MG63 (cell line): ENCODE measurements at regions not wholly inside any gene's neighbourhood (a gene's known extent, or its start where the extent isn't known, plus 50 kb on each side); places are given as distances from the start of the nearest gene placed in this dataset.

Experiments used
- DNase-seq: peaks from one replicate; pipeline ENCODE4 v3.0.0-alpha.2; 2020
- H3K27me3 ChIP-seq: fragments of 250-450 bp; sonication (Bioruptor Pico); 2 replicates; pipeline ENCODE4 v1.5.1; 2020; ENCODE audit warnings: mild to moderate bottlenecking, moderate library complexity
- H3K36me3 ChIP-seq: fragments of 250-450 bp; sonication (Bioruptor Pico); 2 replicates; pipeline ENCODE4 v1.5.1; 2020; ENCODE audit warnings: mild to moderate bottlenecking, moderate library complexity
- H3K4me3 ChIP-seq: fragments of 250-450 bp; sonication (Bioruptor Pico); 2 replicates; pipeline ENCODE4 v1.5.1; 2020; ENCODE audit warnings: mild to moderate bottlenecking, moderate library complexity
- H3K9me3 ChIP-seq: fragments of 250-450 bp; sonication (Bioruptor Pico); 2 replicates; pipeline ENCODE4 v1.5.1; 2020; ENCODE audit warnings: mild to moderate bottlenecking, moderate library complexity

- DNase-seq: no peak
- no peaks in the 10 kb centered on the region for H3K9me3 ChIP-seq
- H3K36me3 ChIP-seq: no peaks in the 10 kb centered on the region
- H3K27me3 ChIP-seq: no peaks in the 10 kb centered on the region
- no peak overlapping the region for H3K4me3 ChIP-seq
These were observed 482.5 kb downstream of the PABPC4L start for GRCh38 chr4:133719098-133719497.

- no peak for DNase-seq
- Histone ChIP-seq H3K9me3 (no peaks in the 10 kb centered on the region), H3K36me3 (no peaks in the 10 kb centered on the region), H3K27me3 (no peaks in the 10 kb centered on the region), H3K4me3 (no peak overlapping the region)
These were observed 487.4 kb downstream of the PABPC4L start for GRCh38 chr4:133714211-133714610.

- Histone ChIP-seq H3K9me3 (no peaks in the 10 kb centered on the region), H3K4me3 (no peak overlapping the region), H3K27me3 (no peaks in the 10 kb centered on the region), H3K36me3 (no peaks in the 10 kb centered on the region)
- DNase-seq: no peak
These were observed 488.2 kb downstream of the PABPC4L start for GRCh38 chr4:133713340-133713739.

GRCh38 chr4:133711817-133712216 is 489.8 kb downstream of the PABPC4L start:
- no peak for DNase-seq

GRCh38 chr4:133694416-133694815 is 507.2 kb downstream of the PABPC4L start:
- Histone ChIP-seq H3K36me3 (no peaks in the 10 kb centered on the region), H3K27me3 (no peaks in the 10 kb centered on the region), H3K4me3 (no peak overlapping the region), H3K9me3 (no peaks in the 10 kb centered on the region)
- DNase-seq: no peak

More at GRCh38 chr4:133711817-133712216, 489.8 kb downstream of the PABPC4L start:
- Histone ChIP-seq H3K4me3 (no peak overlapping the region), H3K9me3 (no peaks in the 10 kb centered on the region), H3K36me3 (no peaks in the 10 kb centered on the region), H3K27me3 (no peaks in the 10 kb centered on the region)

GRCh38 chr4:133683967-133684366 is 517.6 kb downstream of the PABPC4L start:
- Histone ChIP-seq H3K4me3 (no peak overlapping the region), H3K9me3 (no peaks in the 10 kb centered on the region), H3K36me3 (no peaks in the 10 kb centered on the region), H3K27me3 (no peaks in the 10 kb centered on the region)
- DNase-seq: no peak

GRCh38 chr4:133668061-133668851 is 519.2 kb downstream of the PCDH10 start:
- H3K27me3 ChIP-seq: no peaks in the 10 kb centered on the region
- no peaks in the 10 kb centered on the region for H3K36me3 ChIP-seq
- H3K9me3 ChIP-seq: no peaks in the 10 kb centered on the region
- no peak for DNase-seq
- no peak overlapping the region for H3K4me3 ChIP-seq

GRCh38 chr4:133647206-133647605 is 498.1 kb downstream of the PCDH10 start:
- Histone ChIP-seq H3K27me3 (no peaks in the 10 kb centered on the region), H3K4me3 (no peak overlapping the region), H3K36me3 (no peaks in the 10 kb centered on the region), H3K9me3 (no peaks in the 10 kb centered on the region)
- no peak for DNase-seq

GRCh38 chr4:133641191-133641590 is 492.1 kb downstream of the PCDH10 start:
- Histone ChIP-seq H3K36me3 (no peaks in the 10 kb centered on the region), H3K9me3 (no peaks in the 10 kb centered on the region), H3K4me3 (no peak overlapping the region), H3K27me3 (no peaks in the 10 kb centered on the region)
- DNase-seq: no peak

GRCh38 chr4:133638751-133639150 is 489.7 kb downstream of the PCDH10 start:
- Histone ChIP-seq H3K36me3 (no peaks in the 10 kb centered on the region), H3K4me3 (no peak overlapping the region), H3K27me3 (no peaks in the 10 kb centered on the region), H3K9me3 (no peaks in the 10 kb centered on the region)
- no peak for DNase-seq

GRCh38 chr4:133637161-133637560 is 488.1 kb downstream of the PCDH10 start:
- no peak for DNase-seq
- no peaks in the 10 kb centered on the region for H3K36me3 ChIP-seq
- no peaks in the 10 kb centered on the region for H3K27me3 ChIP-seq
- H3K9me3 ChIP-seq: no peaks in the 10 kb centered on the region
- H3K4me3 ChIP-seq: no peak overlapping the region

- Histone ChIP-seq H3K9me3 (no peaks in the 10 kb centered on the region), H3K27me3 (no peaks in the 10 kb centered on the region), H3K4me3 (no peak overlapping the region), H3K36me3 (no peaks in the 10 kb centered on the region)
- no peak for DNase-seq
These were observed 475.6 kb downstream of the PCDH10 start for GRCh38 chr4:133624744-133625143.

- Histone ChIP-seq H3K27me3 (no peaks in the 10 kb centered on the region), H3K36me3 (no peaks in the 10 kb centered on the region), H3K9me3 (no peaks in the 10 kb centered on the region), H3K4me3 (no peak overlapping the region)
- DNase-seq: no peak
These were observed 474.8 kb downstream of the PCDH10 start for GRCh38 chr4:133623847-133624246.

- no peaks in the 10 kb centered on the region for H3K36me3 ChIP-seq
- H3K27me3 ChIP-seq: no peaks in the 10 kb centered on the region
- no peaks in the 10 kb centered on the region for H3K9me3 ChIP-seq
- no peak for DNase-seq
- no peak overlapping the region for H3K4me3 ChIP-seq
These were observed 472.5 kb downstream of the PCDH10 start for GRCh38 chr4:133621628-133622027.

- no peak overlapping the region for H3K4me3 ChIP-seq
- no peaks in the 10 kb centered on the region for H3K9me3 ChIP-seq
- DNase-seq: no peak
- no peaks in the 10 kb centered on the region for H3K36me3 ChIP-seq
- H3K27me3 ChIP-seq: no peaks in the 10 kb centered on the region
These were observed 471.5 kb downstream of the PCDH10 start for GRCh38 chr4:133620555-133620954.

- H3K27me3 ChIP-seq: no peaks in the 10 kb centered on the region
- no peaks in the 10 kb centered on the region for H3K36me3 ChIP-seq
- DNase-seq: no peak
- no peak overlapping the region for H3K4me3 ChIP-seq
- no peaks in the 10 kb centered on the region for H3K9me3 ChIP-seq
These were observed 469.9 kb downstream of the PCDH10 start for GRCh38 chr4:133618963-133619362.

GRCh38 chr4:133600008-133600407 is 450.9 kb downstream of the PCDH10 start:
- Histone ChIP-seq H3K4me3 (no peak overlapping the region), H3K36me3 (no peaks in the 10 kb centered on the region), H3K27me3 (no peaks in the 10 kb centered on the region), H3K9me3 (no peaks in the 10 kb centered on the region)
- DNase-seq: no peak

- no peak for DNase-seq
- Histone ChIP-seq H3K9me3 (no peaks in the 10 kb centered on the region), H3K4me3 (no peak overlapping the region), H3K36me3 (no peaks in the 10 kb centered on the region), H3K27me3 (no peaks in the 10 kb centered on the region)
These were observed 449.7 kb downstream of the PCDH10 start for GRCh38 chr4:133598779-133599178.
